ENCODE measurements at regions not wholly inside any gene's neighbourhood (a gene's known extent, or its start where the extent isn't known, plus 50 kb on each side); places are given as distances from the start of the nearest gene placed in this dataset.

DNA sequence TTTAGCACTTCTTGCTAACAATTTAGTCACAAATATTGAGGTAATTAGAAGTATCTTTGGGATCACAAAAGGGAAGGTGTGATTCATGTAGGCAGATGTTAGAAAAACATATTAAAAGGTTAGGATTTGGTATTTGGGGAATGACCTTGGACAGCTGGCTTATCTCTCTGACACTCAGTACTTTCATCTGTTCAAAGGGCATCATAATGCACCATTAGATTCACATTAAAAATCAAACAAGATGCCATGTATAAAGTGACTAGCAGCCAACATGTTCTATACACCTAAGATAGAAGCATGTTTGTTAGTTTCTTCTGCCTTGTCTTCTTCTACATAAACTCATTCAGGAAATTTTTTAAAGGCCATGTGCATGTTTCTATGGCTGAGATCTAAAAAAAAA, 56.5 kb upstream of the ESRRG start:
- 0 out of 2 replicates have a peak, but pooled peaks cover 2% of the 10 kb centered on the region for H3K9me3 ChIP-seq (replicated peaks; ENCODE audit: control insufficient read depth, insufficient read depth, low read depth, low read length)
- no TSS peak for BruUV-seq (replicated peaks)
- no peaks in the 10 kb centered on the region for H3K79me2 ChIP-seq (ENCODE audit: control insufficient read depth, insufficient read depth, low read length)
- in situ Hi-C loops (cut with MboI) = no loop called here
- H3K4me3 ChIP-seq = no peak overlapping the region
- no peaks in the 10 kb centered on the region for H3K9me1 ChIP-seq (ENCODE audit: control insufficient read depth, insufficient read depth, low read length)
- TF ChIP-seq GABPA (tag; conservative IDR thresholded peaks at IDR 0.05; ENCODE audit: low read depth) = no peak
- no peak overlapping the region for H2AFZ ChIP-seq (ENCODE audit: low read depth, low read length)
- intact Hi-C loops (cut with micrococcal nuclease) = no loop called here
- H3K27ac ChIP-seq (ENCODE audit: extremely low read depth, low read depth, low read length) = no peak overlapping the region
- ATAC-seq (no peak), DNase-seq (ENCODE audit: extremely low read depth in 1 of 4, low spot score in 3 of 4) (no peak), FAIRE-seq (peak; percentile 40)
- no peak overlapping the region for H3K9ac ChIP-seq (ENCODE audit: insufficient read depth in 1 of 2, low read depth in 2 of 2, low read length in 2 of 2)
- H3K27me3 ChIP-seq (ENCODE audit: control insufficient read depth in 2 of 2, insufficient read depth in 2 of 2, low read length in 2 of 2) = no peaks in the 10 kb centered on the region
- no peak overlapping the region for H3K4me2 ChIP-seq (ENCODE audit: insufficient read depth, low read length)
- ChIA-PET CTCF (ENCODE audit: low intra/inter-chr PET ratio) (no interaction called here), POLR2A (no interaction called here)
- no peaks in the 10 kb centered on the region for H3K4me1 ChIP-seq (replicated peaks in 1 of 2; ENCODE audit: control insufficient read depth in 2 of 2, insufficient read depth in 2 of 2, low read length in 2 of 2)
- no peaks in the 10 kb centered on the region for H4K20me1 ChIP-seq (replicated peaks; ENCODE audit: control insufficient read depth, insufficient read depth, low read length)
- no peaks in the 10 kb centered on the region for H3K36me3 ChIP-seq (ENCODE audit: control insufficient read depth, insufficient read depth, low read length)

DNA sequence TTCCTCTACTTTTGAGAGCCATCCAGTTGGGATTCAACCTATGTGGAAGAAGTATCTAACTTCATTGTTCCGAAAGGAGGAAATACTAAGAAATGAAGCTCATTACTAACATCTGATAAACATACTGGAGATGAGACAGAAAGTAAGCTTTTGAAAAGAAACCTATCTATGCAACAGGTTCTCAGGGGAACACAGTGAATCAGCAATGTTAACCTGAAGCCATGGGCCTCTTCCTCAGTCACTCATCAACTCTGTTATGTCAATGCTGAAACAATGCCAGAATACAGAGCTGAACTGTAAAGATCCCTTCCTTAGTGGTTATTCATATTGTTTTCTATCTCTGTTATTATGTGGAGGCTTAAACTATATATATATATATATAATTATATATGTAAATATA, 55.5 kb upstream of the ESRRG start:
- no peaks in the 10 kb centered on the region for H3K4me1 ChIP-seq (replicated peaks in 1 of 2; ENCODE audit: control insufficient read depth in 2 of 2, insufficient read depth in 2 of 2, low read length in 2 of 2)
- in situ Hi-C loops (cut with MboI) = no loop called here
- no peak overlapping the region for H3K4me2 ChIP-seq (ENCODE audit: insufficient read depth, low read length)
- intact Hi-C loops (cut with micrococcal nuclease) = no loop called here
- ATAC-seq = no peak
- no peaks in the 10 kb centered on the region for H3K9me1 ChIP-seq (ENCODE audit: control insufficient read depth, insufficient read depth, low read length)
- H3K27me3 ChIP-seq (ENCODE audit: control insufficient read depth in 2 of 2, insufficient read depth in 2 of 2, low read length in 2 of 2) = no peaks in the 10 kb centered on the region
- H3K36me3 ChIP-seq (ENCODE audit: control insufficient read depth, insufficient read depth, low read length) = no peaks in the 10 kb centered on the region
- no peaks in the 10 kb centered on the region for H4K20me1 ChIP-seq (replicated peaks; ENCODE audit: control insufficient read depth, insufficient read depth, low read length)
- 0% methylated on average over 1 of the region's 1 CpG for WGBS (ENCODE audit: insufficient coverage, low coverage, missing lambda C conversion rate)
- H3K9me3 ChIP-seq (replicated peaks; ENCODE audit: control insufficient read depth, insufficient read depth, low read depth, low read length) = 0 out of 2 replicates have a peak, but pooled peaks cover 2% of the 10 kb centered on the region
- no peaks in the 10 kb centered on the region for H3K79me2 ChIP-seq (ENCODE audit: control insufficient read depth, insufficient read depth, low read length)
- POLR2A ChIA-PET = no interaction called here
- H3K4me3 ChIP-seq = no peak overlapping the region
- H2AFZ ChIP-seq (ENCODE audit: low read depth, low read length) = no peak overlapping the region
- no peak overlapping the region for H3K9ac ChIP-seq (ENCODE audit: insufficient read depth in 1 of 2, low read depth in 2 of 2, low read length in 2 of 2)
- no peak for FAIRE-seq
- DNase-seq (ENCODE audit: extremely low read depth in 1 of 4, low spot score in 3 of 4) = no peak
- no peak overlapping the region for H3K27ac ChIP-seq (ENCODE audit: extremely low read depth, low read depth, low read length)
- BruUV-seq (replicated peaks) = no TSS peak
- TF ChIP-seq ZNF217 (CRISPR knock-in tag; IDR thresholded peaks at IDR 0.05) = no peak
- TF ChIP-seq RBFOX2 (IDR thresholded peaks at IDR 0.05; ENCODE audit: low read depth, low read length) = no peak
- no peak for TF ChIP-seq NFIX (CRISPR knock-in tag; IDR thresholded peaks at IDR 0.05; ENCODE audit: low read depth)
- TF ChIP-seq BMI1 (IDR thresholded peaks at IDR 0.05; ENCODE audit: low read length) = no peak
- no peak for TF ChIP-seq ETS2 (tag; IDR thresholded peaks at IDR 0.05; ENCODE audit: borderline replicate concordance, poor library complexity, severe bottlenecking)
- CTCF ChIA-PET (ENCODE audit: low intra/inter-chr PET ratio) = no interaction called here
